NCI-H748 treated with DMSO at 0.1 percent for 48 hours (cell line): ENCODE measurements at regions not wholly inside any gene's neighbourhood (a gene's known extent, or its start where the extent isn't known, plus 50 kb on each side); places are given as distances from the start of the nearest gene placed in this dataset.

Source experiments
- DNase-seq: peaks from one replicate; lab custom pipeline; 2025; lab: John Stamatoyannopoulos, UW

- no peak for DNase-seq
Observed at GRCh38 chr16:86913886-86914285, 335.5 kb downstream of the FOXL1 start.

DNA sequence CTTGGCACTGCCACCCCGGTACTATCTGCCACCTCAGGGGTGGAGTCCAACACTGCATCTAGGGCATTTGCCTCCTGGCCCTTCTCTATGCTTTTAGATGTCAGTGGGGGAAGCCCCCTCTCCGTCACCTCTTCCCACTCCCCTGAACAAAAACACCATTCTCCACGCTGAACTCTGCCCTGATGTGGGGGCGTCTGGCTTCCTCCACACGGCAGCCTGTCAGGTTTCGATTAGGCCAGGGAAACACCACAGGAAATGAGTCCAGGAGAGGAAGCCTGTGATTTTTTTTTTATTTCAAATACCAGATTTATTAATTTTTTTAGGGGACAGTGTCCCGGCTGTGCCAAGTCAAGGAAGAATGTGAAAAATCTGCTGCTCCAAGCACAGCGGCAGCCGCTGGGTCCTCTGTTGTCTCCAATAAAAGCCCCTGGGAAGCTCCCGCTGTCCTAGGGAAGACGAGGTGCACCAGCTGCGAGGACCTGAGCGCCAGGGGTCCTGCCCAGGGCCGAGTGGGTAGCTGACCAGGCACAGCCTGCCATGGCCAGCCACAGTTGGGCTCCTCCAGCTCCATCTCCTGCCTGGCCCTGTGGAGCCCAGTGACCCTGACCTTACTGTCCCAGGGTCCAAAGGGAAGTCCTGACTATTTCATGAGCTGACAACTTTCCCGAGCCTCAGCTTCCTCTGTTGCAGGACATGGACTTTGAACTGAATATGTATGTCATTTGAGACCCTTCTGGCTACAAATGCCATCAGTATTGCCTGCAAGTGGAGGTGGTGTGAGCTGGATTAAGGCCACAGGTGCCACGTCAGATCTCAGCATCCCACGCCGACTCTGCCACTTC, 336.7 kb downstream of the FOXL1 start:
- no peak for DNase-seq

GRCh38 chr16:86917471-86918365, 339.4 kb downstream of the FOXL1 start:
- DNase-seq = no peak

DNA sequence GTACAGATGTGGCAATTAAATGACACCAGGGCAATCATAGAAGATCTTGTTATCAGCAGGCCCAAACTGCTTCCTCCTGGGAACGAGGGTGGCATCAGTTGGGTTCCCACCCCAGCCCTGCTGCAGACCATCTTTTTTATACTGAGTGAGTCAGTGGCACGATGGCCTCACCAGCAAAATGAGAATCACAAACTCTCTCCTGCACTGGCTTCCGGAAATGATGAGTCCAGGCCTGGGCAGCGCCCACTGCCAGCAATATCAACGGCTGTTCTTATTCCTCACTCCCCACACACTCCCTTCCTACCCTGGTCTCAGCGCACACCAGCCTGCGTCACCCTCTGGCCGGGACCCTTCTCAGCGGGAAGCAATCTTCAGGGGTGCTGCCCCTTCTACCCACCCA, 340.3 kb downstream of the FOXL1 start:
- DNase-seq = no peak

DNA sequence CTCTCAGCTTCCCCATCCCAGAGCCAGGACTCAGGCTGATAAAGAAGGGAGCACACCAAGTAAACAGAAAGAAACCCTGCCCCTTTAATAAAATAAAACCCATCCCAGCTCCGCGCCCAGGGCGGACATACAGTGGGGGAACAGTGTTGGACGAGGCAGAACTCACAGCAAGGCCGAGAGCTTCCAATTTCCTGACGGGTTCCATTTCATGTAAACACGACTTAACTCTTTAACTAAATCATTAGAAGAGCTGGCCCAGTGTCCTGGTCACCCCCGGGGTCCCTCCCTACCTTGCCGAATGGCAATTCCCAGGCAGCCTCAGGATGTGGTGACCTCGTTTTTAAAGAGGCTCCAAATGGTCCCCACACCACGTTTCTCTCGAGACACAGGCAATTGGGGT, 340.7 kb downstream of the FOXL1 start:
- no peak for DNase-seq

DNA sequence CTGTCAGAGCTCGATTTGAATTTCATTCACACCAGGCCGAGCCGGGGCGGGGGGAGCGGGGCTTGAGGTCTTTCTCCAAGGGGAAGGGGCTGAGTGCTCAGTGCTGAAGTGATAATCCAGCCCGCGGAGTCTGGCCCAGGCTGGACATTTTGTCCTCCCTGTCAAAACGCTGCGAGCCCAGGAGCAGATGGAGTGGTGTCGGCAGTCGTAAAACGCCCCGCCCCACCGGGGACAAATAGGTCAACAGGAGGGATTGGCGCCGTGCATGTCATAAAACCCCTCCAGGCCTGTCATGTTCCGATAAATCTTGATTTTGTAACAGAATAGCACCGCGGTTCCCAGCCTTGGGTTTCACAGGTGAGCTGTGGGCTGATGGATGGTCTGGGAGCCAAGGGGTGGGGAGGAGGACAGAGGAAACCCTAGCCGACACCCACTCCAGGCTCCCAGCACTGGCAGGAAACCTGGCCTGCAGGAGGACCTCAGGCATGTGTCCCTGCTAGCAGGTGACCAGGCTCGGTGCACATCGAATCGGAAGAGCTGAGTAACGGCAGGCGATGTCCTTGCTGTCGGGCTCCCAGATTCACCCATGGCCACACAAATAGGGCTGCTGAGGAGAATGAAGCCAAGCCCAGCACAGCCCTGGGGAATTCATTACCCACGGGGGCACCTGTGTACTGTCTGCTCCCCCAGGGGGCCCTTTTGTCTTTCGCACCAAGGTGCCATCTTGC, 341.4 kb downstream of the FOXL1 start:
- DNase-seq = no peak

GRCh38 chr16:86921289-86921688, 342.9 kb downstream of the FOXL1 start:
- DNase-seq = no peak

GRCh38 chr16:86922311-86922710, 344.0 kb downstream of the FOXL1 start:
- DNase-seq = no peak

GRCh38 chr16:86923656-86924055, 345.3 kb downstream of the FOXL1 start:
- no peak for DNase-seq

GRCh38 chr16:86924537-86924936, 346.2 kb downstream of the FOXL1 start:
- no peak for DNase-seq

- no peak for DNase-seq
Observed at GRCh38 chr16:86925067-86925791, 346.9 kb downstream of the FOXL1 start.

- DNase-seq = no peak
Observed at GRCh38 chr16:86926181-86927094, 348.1 kb downstream of the FOXL1 start.

DNA sequence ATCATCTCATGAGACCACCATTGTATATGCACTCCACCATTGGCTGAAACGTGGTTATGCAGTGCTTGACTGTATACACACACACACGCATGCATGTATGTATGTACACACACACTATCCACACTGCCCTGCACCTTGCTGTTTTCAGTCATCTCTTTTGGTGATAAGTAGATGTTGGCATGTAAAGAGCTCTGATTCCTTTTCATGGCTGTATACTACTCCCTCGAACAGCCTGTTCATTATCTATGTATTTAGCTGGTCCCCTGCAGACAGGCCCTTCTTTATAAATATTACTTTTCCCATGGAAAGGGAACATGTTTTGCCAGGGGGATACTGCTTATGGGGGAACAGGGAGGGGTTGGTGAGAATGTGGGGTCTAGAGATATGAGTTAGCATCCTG, 349.4 kb downstream of the FOXL1 start:
- DNase-seq = no peak

DNA sequence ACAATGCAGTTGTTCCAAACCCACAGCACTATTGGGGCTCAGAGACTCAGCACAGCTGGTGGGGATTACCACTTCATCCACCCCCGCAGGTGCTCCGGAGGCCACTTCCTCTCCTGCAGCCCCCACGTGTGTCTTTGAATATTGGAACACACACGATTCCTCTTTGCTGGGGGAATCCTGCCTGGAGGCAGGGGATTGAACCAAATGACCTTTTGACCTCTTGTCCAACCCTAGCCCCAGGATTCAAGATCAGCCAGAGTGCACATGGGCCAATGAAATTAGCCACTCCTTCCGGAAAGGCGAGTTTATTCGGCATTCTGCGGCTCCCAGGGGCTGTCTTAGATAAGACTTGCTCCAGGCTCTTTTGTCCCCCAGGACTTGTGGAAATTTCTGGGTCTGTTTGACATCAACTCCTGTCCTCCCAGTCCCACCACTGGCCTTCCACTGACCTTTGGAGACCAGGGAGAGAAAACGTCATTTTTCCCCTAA, 350.2 kb downstream of the FOXL1 start:
- DNase-seq = no peak

DNA sequence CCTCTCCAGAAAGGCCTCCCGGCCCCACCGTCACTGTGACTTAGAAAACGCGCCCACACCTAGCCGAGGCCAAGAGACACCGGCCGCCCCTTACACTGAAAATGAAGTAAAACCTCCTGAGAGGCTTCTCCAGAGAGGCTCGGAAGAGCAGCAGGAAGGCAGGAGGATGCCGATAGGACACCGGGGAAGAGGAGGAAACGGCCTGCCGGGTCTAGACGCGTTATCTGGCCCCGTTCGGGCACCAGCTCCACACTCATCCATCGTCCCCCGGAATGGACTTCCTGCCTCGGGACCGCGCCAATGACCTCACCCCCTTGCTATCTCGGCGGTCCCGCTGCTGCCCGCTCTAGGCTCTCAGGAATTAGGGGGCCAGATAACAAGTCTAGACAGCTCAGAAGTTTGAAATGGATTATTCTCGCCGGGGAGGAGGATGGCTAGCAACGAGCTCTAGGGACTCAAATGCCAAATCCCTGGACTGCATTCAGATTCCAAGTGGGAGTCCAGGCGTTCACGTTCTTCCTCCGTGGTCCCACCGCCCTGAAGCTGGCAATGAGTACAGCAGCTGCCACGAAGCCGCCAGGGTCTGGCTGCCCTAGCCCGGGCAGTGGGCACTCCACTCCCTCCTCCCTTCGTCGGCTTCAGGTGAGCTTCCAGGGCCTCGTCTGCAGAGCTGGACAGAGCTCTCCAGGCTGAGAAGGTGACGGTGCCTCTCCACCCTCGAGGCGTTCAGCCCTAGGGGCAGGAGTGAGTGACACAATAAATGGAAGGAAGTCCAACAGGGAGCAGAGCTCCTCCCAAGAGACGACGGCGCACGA, 350.9 kb downstream of the FOXL1 start:
- no peak for DNase-seq

GRCh38 chr16:86930001-86930400, 351.7 kb downstream of the FOXL1 start:
- no peak for DNase-seq

DNA sequence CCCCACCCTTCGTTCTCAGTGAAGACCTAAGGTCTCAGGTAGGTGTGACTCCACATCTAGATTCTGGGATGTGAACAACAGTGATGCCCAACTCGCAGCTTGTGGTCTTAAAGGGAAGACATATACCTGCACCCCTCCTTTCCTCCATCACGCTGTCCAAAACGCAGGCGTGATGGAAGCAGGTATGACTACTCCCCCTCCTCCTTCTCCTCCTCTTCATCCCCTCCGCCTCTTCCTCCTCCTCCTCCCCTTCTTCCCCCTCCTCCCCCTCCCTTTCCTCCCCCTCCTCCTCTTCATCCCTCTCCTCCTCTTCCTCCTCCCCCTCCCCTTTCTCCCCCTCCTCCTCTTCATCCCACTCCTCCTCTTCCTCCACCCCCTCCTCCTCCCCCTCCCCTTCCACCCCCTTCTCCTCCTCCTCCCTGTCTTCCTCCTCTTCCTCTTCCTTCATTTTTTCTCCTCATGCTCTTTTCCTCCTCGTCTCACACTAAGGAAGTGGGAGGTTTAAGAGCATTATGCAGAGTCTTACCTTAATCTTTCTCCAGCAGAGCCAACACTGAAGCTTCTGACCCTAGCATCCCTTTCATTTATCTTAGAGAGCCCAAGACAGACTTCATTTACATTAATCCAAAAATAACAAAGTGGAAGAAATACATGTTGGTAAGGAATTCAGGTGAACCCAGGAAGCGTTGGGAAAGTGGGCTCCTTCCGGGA, 352.5 kb downstream of the FOXL1 start:
- DNase-seq = no peak

DNA sequence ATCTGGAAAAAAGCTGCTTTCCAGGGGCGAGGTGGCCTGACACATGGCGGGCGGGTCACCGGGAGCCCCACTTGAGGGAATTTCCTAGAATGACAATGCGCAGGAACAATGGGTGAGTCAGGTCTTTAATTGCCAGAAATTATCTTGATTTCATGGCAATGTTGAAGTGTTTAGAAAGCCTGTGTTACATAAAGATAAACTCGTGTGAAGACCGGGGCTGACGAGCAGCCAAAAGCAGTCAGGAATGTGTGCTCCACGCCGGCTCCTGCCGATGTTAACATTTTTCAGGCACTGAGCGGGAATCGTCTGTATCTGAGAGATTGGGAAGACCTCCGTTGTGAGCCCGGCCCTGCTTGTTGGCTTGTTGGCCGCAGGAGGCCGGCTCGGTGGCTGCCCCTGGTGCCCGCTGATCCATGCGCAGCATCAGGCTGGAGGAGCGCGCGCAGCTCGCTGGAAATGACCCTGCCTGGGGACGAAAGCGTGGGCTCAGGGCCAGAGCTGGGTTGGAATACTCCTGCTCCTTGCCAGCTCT, 353.1 kb downstream of the FOXL1 start:
- no peak for DNase-seq
